ENCODE measurements at regions not wholly inside any gene's neighbourhood (a gene's known extent, or its start where the extent isn't known, plus 50 kb on each side); places are given as distances from the start of the nearest gene placed in this dataset.

DNA sequence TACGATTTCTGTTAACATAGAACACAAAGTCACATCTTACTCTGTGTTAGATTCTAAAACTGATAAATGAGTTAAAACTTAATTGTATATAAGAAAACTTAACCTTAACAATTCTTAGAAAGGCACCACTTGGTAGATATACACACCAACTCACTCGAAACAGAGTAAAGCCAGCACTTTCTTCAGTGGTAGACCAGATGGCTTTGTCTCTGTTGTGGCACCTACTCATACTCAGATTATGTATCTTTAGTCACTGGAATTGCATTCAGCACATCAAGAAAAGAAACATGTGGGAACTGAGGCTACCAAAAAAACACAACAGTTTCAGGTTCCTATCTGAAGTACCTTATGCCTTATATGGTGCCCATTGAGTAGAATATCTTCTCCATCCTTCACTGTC lies 192.5 kb downstream of the ZNF608 start:
- no peak for DNase-seq
- no peak overlapping the region for H3K14ac ChIP-seq (ENCODE audit: insufficient read depth, low read length)
- peaks cover 6% of the 10 kb centered on the region for H3K4me1 ChIP-seq (ENCODE audit: insufficient read depth, low read length)
- TF ChIP-seq, protein P1, sequence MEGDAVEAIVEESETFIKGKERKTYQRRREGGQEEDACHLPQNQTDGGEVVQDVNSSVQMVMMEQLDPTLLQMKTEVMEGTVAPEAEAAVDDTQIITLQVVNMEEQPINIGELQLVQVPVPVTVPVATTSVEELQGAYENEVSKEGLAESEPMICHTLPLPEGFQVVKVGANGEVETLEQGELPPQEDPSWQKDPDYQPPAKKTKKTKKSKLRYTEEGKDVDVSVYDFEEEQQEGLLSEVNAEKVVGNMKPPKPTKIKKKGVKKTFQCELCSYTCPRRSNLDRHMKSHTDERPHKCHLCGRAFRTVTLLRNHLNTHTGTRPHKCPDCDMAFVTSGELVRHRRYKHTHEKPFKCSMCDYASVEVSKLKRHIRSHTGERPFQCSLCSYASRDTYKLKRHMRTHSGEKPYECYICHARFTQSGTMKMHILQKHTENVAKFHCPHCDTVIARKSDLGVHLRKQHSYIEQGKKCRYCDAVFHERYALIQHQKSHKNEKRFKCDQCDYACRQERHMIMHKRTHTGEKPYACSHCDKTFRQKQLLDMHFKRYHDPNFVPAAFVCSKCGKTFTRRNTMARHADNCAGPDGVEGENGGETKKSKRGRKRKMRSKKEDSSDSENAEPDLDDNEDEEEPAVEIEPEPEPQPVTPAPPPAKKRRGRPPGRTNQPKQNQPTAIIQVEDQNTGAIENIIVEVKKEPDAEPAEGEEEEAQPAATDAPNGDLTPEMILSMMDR (conservative IDR thresholded peaks at IDR 0.05) = no peak
- H4K5ac ChIP-seq (ENCODE audit: insufficient read length, low read depth, low read length) = no peak overlapping the region
- no peak overlapping the region for H3T11ph ChIP-seq (ENCODE audit: low read length)
- no peak overlapping the region for H2AFZ ChIP-seq (ENCODE audit: low read length)
- WGBS (ENCODE audit: extremely low coverage, insufficient read length, low lambda C conversion rate) = no CpG with 5 or more reads among the region's 2 CpGs
- no peak overlapping the region for H2BK20ac ChIP-seq (ENCODE audit: low read depth, low read length, poor library complexity, severe bottlenecking)
- H3K79me2 ChIP-seq (ENCODE audit: insufficient read depth, low read length) = no peaks in the 10 kb centered on the region
- no peaks in the 10 kb centered on the region for H3K23me2 ChIP-seq (ENCODE audit: insufficient read length, low read depth, low read length, poor library complexity, severe bottlenecking)
- no peaks in the 10 kb centered on the region; the same call in 1 of the 2 replicates for H3K27me3 Mint-ChIP-seq (ENCODE audit: low read depth)
- H3K56ac ChIP-seq (ENCODE audit: insufficient read length, low read depth, low read length) = no peak overlapping the region
- peaks cover 0 to 11% (median 2%) of the 10 kb centered on the region in 3 experiments; a peak in 2 of 7 replicates for H3K36me3 Mint-ChIP-seq (ENCODE audit: insufficient read depth in 1 of 3, low read depth in 3 of 3)
- H3K27me3 ChIP-seq (ENCODE audit: insufficient read depth, low read length) = no peaks in the 10 kb centered on the region; the same call in 1 of the 2 replicates
- no peak overlapping the region for H3K4me3 Mint-ChIP-seq
- no peak overlapping the region for H3K27ac ChIP-seq (ENCODE audit: insufficient read length, low read depth, low read length)
- no peak overlapping the region for H2AK5ac ChIP-seq (ENCODE audit: insufficient read length, low read length)
- peaks cover 0 to 3% of the 10 kb centered on the region in 2 experiments; a peak in 2 of 5 replicates for H3K9me3 Mint-ChIP-seq
- H3K79me1 ChIP-seq (ENCODE audit: insufficient read depth, low read depth, low read length, poor library complexity, severe bottlenecking) = no peaks in the 10 kb centered on the region
- H3K9ac ChIP-seq (ENCODE audit: extremely low read depth, insufficient read length, low read length) = no peak overlapping the region
- H3K4me1 Mint-ChIP-seq = peaks cover 39 to 54% of the 10 kb centered on the region in 2 experiments
- H3K4ac ChIP-seq (ENCODE audit: low read depth, low read length) = no peak overlapping the region
- H3K27ac Mint-ChIP-seq = no peak overlapping the region
- no peak overlapping the region for H3K23ac ChIP-seq (ENCODE audit: insufficient read length, low read depth, low read length)
- no peak overlapping the region for H4K8ac ChIP-seq (replicated peaks; ENCODE audit: insufficient read length, low read depth, low read length)
- no peak overlapping the region for H2BK5ac ChIP-seq (ENCODE audit: insufficient read length, low read length)
- H2BK15ac ChIP-seq (ENCODE audit: low read depth, low read length) = no peak overlapping the region
- no peak overlapping the region for H2BK12ac ChIP-seq (ENCODE audit: insufficient read length, low read depth, low read length)
- H3K18ac ChIP-seq (ENCODE audit: insufficient read length, low read depth, low read length) = no peak overlapping the region
- H4K20me1 ChIP-seq (ENCODE audit: control insufficient read depth, insufficient read depth, insufficient read length) = no peaks in the 10 kb centered on the region
- no peak overlapping the region for H2BK120ac ChIP-seq (ENCODE audit: low read depth, low read length, poor library complexity, severe bottlenecking)
- no peak overlapping the region for H4K91ac ChIP-seq (ENCODE audit: insufficient read length, low read depth, low read length)
- H3K4me2 ChIP-seq (ENCODE audit: insufficient read depth, insufficient read length, low read length) = no peak overlapping the region
- H3K9me3 ChIP-seq (ENCODE audit: control insufficient read depth, low read depth, low read length) = no peaks in the 10 kb centered on the region
